ENCODE measurements at regions not wholly inside any gene's neighbourhood (a gene's known extent, or its start where the extent isn't known, plus 50 kb on each side); places are given as distances from the start of the nearest gene placed in this dataset.

DNA sequence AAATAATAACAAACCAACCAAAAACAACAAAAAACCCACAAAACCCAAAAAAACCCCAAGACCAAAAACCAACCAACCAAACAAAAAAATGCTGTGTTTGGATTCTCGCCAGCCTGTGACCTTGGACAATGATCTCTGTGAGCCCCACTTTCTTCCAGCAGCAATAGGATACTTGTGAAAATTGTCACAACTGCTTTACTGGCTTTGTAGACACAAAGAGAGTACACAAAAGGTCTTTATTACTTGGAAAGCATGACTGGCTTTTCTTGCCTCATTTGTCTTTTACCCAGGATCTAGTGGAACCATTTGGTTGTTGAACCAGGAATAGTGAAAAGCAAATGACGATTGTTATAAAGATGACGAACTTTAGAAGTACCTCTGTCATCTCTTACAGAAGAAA is 256.6 kb downstream of the UTP18 start (continued):
- TF ChIP-seq, protein P1, sequence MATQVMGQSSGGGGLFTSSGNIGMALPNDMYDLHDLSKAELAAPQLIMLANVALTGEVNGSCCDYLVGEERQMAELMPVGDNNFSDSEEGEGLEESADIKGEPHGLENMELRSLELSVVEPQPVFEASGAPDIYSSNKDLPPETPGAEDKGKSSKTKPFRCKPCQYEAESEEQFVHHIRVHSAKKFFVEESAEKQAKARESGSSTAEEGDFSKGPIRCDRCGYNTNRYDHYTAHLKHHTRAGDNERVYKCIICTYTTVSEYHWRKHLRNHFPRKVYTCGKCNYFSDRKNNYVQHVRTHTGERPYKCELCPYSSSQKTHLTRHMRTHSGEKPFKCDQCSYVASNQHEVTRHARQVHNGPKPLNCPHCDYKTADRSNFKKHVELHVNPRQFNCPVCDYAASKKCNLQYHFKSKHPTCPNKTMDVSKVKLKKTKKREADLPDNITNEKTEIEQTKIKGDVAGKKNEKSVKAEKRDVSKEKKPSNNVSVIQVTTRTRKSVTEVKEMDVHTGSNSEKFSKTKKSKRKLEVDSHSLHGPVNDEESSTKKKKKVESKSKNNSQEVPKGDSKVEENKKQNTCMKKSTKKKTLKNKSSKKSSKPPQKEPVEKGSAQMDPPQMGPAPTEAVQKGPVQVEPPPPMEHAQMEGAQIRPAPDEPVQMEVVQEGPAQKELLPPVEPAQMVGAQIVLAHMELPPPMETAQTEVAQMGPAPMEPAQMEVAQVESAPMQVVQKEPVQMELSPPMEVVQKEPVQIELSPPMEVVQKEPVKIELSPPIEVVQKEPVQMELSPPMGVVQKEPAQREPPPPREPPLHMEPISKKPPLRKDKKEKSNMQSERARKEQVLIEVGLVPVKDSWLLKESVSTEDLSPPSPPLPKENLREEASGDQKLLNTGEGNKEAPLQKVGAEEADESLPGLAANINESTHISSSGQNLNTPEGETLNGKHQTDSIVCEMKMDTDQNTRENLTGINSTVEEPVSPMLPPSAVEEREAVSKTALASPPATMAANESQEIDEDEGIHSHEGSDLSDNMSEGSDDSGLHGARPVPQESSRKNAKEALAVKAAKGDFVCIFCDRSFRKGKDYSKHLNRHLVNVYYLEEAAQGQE (IDR thresholded peaks at IDR 0.05; ENCODE audit: unreplicated experiment) = no peak
- TF ChIP-seq NANOG (IDR thresholded peaks at IDR 0.05; ENCODE audit: borderline replicate concordance) = no peak

DNA sequence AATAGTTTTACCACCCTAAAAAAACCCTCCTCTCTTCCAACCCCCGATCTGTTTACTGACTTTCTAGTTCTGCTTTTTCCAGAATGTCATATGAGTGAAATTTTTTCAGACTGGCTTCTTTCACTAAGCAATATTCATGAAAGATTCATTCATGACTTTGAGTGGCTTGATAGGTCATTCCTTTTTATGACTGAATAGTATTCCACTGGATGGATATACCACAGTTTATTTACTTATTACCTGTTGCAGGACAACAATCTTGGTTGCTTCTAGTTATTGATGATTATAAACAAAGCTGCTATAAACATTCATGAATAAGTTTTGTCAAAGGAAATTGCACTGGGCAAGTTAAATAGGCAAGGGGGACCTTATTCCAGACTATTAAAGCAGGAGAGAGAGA is 264.2 kb downstream of the UTP18 start:
- Histone ChIP-seq H3K4me3 (no peak overlapping the region), H3F3A (replicated peaks; ENCODE audit: low read depth) (no peaks in the 10 kb centered on the region), H2AFZ (no peak overlapping the region), H3K27ac (ENCODE audit: low read depth) (no peak overlapping the region), H3K79me2 (replicated peaks; ENCODE audit: insufficient read depth) (no peaks in the 10 kb centered on the region), H3K9me2 (ENCODE audit: insufficient read depth) (peaks cover 3% of the 10 kb centered on the region; the same call in 1 of the 2 replicates), H4K20me1 (replicated peaks; ENCODE audit: insufficient read depth) (no peaks in the 10 kb centered on the region), H3K4me2 (no peak overlapping the region), H3K4me1 (ENCODE audit: insufficient read depth) (no peaks in the 10 kb centered on the region), H3K27me3 (ENCODE audit: insufficient read depth) (no peaks in the 10 kb centered on the region), H3K36me3 (ENCODE audit: insufficient read depth) (no peaks in the 10 kb centered on the region)
- TF ChIP-seq NANOG (IDR thresholded peaks at IDR 0.05; ENCODE audit: borderline replicate concordance) (no peak), JUNB (IDR thresholded peaks at IDR 0.05; ENCODE audit: unreplicated experiment) (no peak)
- TF ChIP-seq, protein P1 (IDR thresholded peaks at IDR 0.05; ENCODE audit: unreplicated experiment) = no peak
- DNase-seq (ENCODE audit: low spot score) (no peak), ATAC-seq (no peak)
- Mint-ChIP-seq H3K27me3 (ENCODE audit: insufficient read depth, low read depth, poor library complexity) (peaks cover 2% of the 10 kb centered on the region), H3K4me3 (no peak overlapping the region), H3K9me3 (peaks cover 4% of the 10 kb centered on the region; the same call in 2 of the 3 replicates), H3K4me1 (no peaks in the 10 kb centered on the region), H3K27ac (no peak overlapping the region), H3K36me3 (ENCODE audit: low read depth) (no peaks in the 10 kb centered on the region)

DNA sequence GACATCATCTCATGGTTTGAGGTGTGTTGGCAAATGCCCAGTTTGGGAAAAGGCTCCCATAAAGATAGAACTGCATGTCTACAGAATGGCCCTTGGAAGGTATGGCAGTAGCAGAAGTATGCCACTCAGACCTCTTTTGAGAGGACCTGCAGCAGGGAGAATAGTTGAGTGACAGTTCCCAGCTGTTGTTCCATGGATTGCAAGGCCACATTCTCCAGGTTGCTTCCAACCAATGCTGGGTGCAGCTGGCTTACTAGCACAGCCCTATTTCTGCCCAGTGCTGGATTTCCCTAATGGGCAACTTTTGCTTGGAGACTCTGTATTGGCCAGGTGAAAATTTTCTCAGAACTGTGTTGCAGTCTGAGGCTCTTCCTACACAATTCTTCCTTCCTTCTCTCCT is 266.2 kb downstream of the UTP18 start:
- TF ChIP-seq JUNB (IDR thresholded peaks at IDR 0.05; ENCODE audit: unreplicated experiment) (no peak), ZNF331 (CRISPR knock-in tag; IDR thresholded peaks at IDR 0.05; ENCODE audit: low read depth) (no peak)
- TF ChIP-seq, protein P2, sequence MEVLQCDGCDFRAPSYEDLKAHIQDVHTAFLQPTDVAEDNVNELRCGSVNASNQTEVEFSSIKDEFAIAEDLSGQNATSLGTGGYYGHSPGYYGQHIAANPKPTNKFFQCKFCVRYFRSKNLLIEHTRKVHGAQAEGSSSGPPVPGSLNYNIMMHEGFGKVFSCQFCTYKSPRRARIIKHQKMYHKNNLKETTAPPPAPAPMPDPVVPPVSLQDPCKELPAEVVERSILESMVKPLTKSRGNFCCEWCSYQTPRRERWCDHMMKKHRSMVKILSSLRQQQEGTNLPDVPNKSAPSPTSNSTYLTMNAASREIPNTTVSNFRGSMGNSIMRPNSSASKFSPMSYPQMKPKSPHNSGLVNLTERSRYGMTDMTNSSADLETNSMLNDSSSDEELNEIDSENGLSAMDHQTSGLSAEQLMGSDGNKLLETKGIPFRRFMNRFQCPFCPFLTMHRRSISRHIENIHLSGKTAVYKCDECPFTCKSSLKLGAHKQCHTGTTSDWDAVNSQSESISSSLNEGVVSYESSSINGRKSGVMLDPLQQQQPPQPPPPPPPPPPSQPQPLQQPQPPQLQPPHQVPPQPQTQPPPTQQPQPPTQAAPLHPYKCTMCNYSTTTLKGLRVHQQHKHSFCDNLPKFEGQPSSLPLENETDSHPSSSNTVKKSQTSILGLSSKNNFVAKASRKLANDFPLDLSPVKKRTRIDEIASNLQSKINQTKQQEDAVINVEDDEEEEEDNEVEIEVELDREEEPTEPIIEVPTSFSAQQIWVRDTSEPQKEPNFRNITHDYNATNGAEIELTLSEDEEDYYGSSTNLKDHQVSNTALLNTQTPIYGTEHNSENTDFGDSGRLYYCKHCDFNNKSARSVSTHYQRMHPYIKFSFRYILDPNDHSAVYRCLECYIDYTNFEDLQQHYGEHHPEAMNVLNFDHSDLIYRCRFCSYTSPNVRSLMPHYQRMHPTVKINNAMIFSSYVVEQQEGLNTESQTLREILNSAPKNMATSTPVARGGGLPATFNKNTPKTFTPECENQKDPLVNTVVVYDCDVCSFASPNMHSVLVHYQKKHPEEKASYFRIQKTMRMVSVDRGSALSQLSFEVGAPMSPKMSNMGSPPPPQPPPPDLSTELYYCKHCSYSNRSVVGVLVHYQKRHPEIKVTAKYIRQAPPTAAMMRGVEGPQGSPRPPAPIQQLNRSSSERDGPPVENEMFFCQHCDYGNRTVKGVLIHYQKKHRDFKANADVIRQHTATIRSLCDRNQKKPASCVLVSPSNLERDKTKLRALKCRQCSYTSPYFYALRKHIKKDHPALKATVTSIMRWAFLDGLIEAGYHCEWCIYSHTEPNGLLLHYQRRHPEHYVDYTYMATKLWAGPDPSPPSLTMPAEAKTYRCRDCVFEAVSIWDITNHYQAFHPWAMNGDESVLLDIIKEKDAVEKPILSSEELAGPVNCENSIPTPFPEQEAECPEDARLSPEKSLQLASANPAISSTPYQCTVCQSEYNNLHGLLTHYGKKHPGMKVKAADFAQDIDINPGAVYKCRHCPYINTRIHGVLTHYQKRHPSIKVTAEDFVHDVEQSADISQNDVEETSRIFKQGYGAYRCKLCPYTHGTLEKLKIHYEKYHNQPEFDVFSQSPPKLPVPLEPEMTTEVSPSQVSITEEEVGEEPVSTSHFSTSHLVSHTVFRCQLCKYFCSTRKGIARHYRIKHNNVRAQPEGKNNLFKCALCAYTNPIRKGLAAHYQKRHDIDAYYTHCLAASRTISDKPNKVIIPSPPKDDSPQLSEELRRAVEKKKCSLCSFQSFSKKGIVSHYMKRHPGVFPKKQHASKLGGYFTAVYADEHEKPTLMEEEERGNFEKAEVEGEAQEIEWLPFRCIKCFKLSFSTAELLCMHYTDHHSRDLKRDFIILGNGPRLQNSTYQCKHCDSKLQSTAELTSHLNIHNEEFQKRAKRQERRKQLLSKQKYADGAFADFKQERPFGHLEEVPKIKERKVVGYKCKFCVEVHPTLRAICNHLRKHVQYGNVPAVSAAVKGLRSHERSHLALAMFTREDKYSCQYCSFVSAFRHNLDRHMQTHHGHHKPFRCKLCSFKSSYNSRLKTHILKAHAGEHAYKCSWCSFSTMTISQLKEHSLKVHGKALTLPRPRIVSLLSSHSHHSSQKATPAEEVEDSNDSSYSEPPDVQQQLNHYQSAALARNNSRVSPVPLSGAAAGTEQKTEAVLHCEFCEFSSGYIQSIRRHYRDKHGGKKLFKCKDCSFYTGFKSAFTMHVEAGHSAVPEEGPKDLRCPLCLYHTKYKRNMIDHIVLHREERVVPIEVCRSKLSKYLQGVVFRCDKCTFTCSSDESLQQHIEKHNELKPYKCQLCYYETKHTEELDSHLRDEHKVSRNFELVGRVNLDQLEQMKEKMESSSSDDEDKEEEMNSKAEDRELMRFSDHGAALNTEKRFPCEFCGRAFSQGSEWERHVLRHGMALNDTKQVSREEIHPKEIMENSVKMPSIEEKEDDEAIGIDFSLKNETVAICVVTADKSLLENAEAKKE (CRISPR knock-in tag; IDR thresholded peaks at IDR 0.05) = no peak
- H3K9me3 Mint-ChIP-seq = peaks cover 4% of the 10 kb centered on the region; the same call in 2 of the 3 replicates
- peaks cover 2% of the 10 kb centered on the region for H3K27me3 Mint-ChIP-seq (ENCODE audit: insufficient read depth, low read depth, poor library complexity)
- H3K4me3 ChIP-seq = no peak overlapping the region
- H2AFZ ChIP-seq = no peak overlapping the region
- H3K4me3 Mint-ChIP-seq = no peak overlapping the region
- 0 out of 2 replicates have a peak, but pooled peaks cover 3% of the 10 kb centered on the region for H3K9me2 ChIP-seq (ENCODE audit: insufficient read depth)
- ATAC-seq (no peak), DNase-seq (ENCODE audit: low spot score) (no peak)
- no peaks in the 10 kb centered on the region for H3K4me1 Mint-ChIP-seq
- no peaks in the 10 kb centered on the region for H3K36me3 ChIP-seq (ENCODE audit: insufficient read depth)
- no peaks in the 10 kb centered on the region for H3K27me3 ChIP-seq (ENCODE audit: insufficient read depth)
- no peaks in the 10 kb centered on the region for H3K4me1 ChIP-seq (ENCODE audit: insufficient read depth)
- H3F3A ChIP-seq (replicated peaks; ENCODE audit: low read depth) = no peaks in the 10 kb centered on the region
- no peaks in the 10 kb centered on the region for H4K20me1 ChIP-seq (replicated peaks; ENCODE audit: insufficient read depth)
- H3K79me2 ChIP-seq (replicated peaks; ENCODE audit: insufficient read depth) = no peaks in the 10 kb centered on the region
- no peak overlapping the region for H3K27ac Mint-ChIP-seq
- no peaks in the 10 kb centered on the region for H3K36me3 Mint-ChIP-seq (ENCODE audit: low read depth)
- H3K27ac ChIP-seq (ENCODE audit: low read depth) = no peak overlapping the region
- H3K4me2 ChIP-seq = no peak overlapping the region
